Loucy (cell line): ENCODE measurements at regions not wholly inside any gene's neighbourhood (a gene's known extent, or its start where the extent isn't known, plus 50 kb on each side); places are given as distances from the start of the nearest gene placed in this dataset.

Experiments used
- H2AFZ ChIP-seq: fragments of 200-600 bp; sonication (generic); 2 replicates; pipeline ENCODE4 v1.6.0; 2016; ENCODE audit warnings: antibody characterized with exemption, mild to moderate bottlenecking, low read length, moderate library complexity
- H3F3A ChIP-seq: fragments of 200-600 bp; 2 replicates; pipeline ENCODE4 v1.6.0; 2016; ENCODE audit warnings: antibody characterized with exemption, low read depth, mild to moderate bottlenecking
- H3K27me3 ChIP-seq: fragments of 200-600 bp; sonication (generic); 2 replicates; pipeline ENCODE4 v1.6.1; 2014; ENCODE audit warnings: low read length, mild to moderate bottlenecking; ENCODE audit not compliant: insufficient read depth, poor library complexity, severe bottlenecking
- H3K36me3 ChIP-seq: fragments of 200-600 bp; sonication (generic); 2 replicates; pipeline ENCODE4 v1.6.1; 2016; ENCODE audit warnings: low read length; ENCODE audit not compliant: insufficient read depth
- H3K4me1 ChIP-seq: fragments of 200-600 bp; sonication (generic); 2 replicates; pipeline ENCODE4 v1.5.1; 2014; ENCODE audit warnings: low read length, mild to moderate bottlenecking; ENCODE audit not compliant: insufficient read depth, poor library complexity, severe bottlenecking
- H3K4me2 ChIP-seq: fragments of 200-600 bp; sonication (generic); 2 replicates; pipeline ENCODE4 v1.6.0; 2014; ENCODE audit warnings: antibody characterized with exemption, low read length, low read depth, mild to moderate bottlenecking; ENCODE audit not compliant: poor library complexity, severe bottlenecking
- H3K4me3 ChIP-seq: fragments of 200-600 bp; sonication (generic); 2 replicates; pipeline ENCODE4 v1.5.1; 2014; ENCODE audit warnings: low read length, mild to moderate bottlenecking, mixed read lengths; ENCODE audit not compliant: poor library complexity, severe bottlenecking
- H3K79me2 ChIP-seq: fragments of 200-600 bp; sonication (generic); 2 replicates; pipeline ENCODE4 v1.6.1; 2014; ENCODE audit warnings: low read length; ENCODE audit not compliant: insufficient read depth
- H3K9ac ChIP-seq: fragments of 200-600 bp; sonication (generic); 2 replicates; pipeline ENCODE4 v1.6.0; 2014; ENCODE audit warnings: mild to moderate bottlenecking, low read depth, low read length, moderate library complexity; ENCODE audit not compliant: poor library complexity, severe bottlenecking
- H3K9me2 ChIP-seq: fragments of 200-600 bp; sonication (generic); replicated peaks from 2 replicates; pipeline ENCODE4 v1.6.1; 2016; ENCODE audit warnings: low read depth, low read length, mixed read lengths
- H3K9me3 ChIP-seq: fragments of 200-600 bp; sonication (generic); 2 replicates; pipeline ENCODE4 v1.6.1; 2014; ENCODE audit warnings: mild to moderate bottlenecking, antibody characterized with exemption, low read length, low read depth; ENCODE audit not compliant: insufficient read depth
- H4K20me1 ChIP-seq: fragments of 200-600 bp; sonication (generic); 2 replicates; pipeline ENCODE4 v1.6.0; 2014; ENCODE audit warnings: antibody characterized with exemption, low read length, mild to moderate bottlenecking; ENCODE audit not compliant: insufficient read depth, poor library complexity, severe bottlenecking
- EZH2phosphoT487 ChIP-seq: fragments of 200-600 bp; IDR thresholded peaks from 2 replicates; pipeline ENCODE4 v1.6.1; 2018; ENCODE audit warnings: antibody characterized with exemption, mild to moderate bottlenecking, moderate library complexity, borderline replicate concordance
- TF ChIP-seq, protein P1 (sequence below): fragments of 200-600 bp; sonication (generic); conservative IDR thresholded peaks from 2 replicates; pipeline ENCODE4 v1.5.1; 2014; ENCODE audit warnings: mild to moderate bottlenecking, antibody characterized with exemption, low read length

DNA sequence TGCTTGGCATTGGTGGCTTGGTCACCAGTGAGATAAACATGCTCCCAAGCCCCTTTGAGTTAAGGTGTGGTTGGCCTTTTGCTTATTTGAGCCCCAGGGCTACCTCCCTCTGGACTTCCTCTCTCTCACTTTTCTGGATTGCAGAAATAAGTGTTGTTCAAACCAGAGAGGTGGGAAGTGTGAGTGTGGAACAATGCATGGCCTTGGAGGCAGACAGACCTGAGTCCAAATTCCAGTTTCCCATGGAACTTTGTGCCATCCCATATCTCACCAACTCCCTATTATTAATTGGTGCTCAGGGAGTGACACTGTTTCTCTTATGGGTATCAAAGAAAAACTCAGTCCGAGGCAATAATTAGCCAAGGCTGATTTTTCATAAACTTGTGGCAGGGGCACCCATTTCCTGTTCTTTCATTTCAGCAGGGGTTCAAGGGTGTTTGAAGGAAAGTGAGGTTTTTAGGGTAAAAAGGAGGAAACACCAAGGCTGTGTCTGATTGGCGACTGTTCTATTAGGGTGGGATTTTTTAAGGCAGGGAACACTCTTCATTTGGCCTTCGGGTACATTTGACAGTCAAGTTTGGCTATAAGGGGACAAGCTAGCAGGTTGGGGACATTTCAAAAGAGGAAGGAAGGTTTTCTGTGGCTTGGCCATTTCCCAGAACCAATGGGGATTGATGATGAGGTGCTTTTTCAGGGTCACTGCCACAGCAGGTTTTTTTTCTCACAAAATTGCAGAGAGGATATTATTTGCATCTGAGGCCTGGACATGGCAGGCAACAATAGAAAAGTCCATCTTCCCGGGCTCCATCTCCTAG, 148.8 kb upstream of the NPY start:
- Histone ChIP-seq H3K9ac (peak overlapping the region; percentile 26), H2AFZ (peak overlapping the region; percentile 59), H3K79me2 (no peaks in the 10 kb centered on the region), H3K9me2 (no peaks in the 10 kb centered on the region), H3K36me3 (no peaks in the 10 kb centered on the region), H4K20me1 (no peaks in the 10 kb centered on the region), H3K9me3 (no peaks in the 10 kb centered on the region), H3K4me1 (peaks cover 43% of the 10 kb centered on the region), H3K4me2 (peak overlapping the region; percentile 61), H3K4me3 (peak overlapping the region; percentile 18), H3F3A (no peaks in the 10 kb centered on the region), H3K27me3 (no peaks in the 10 kb centered on the region)
- TF ChIP-seq, protein P1, sequence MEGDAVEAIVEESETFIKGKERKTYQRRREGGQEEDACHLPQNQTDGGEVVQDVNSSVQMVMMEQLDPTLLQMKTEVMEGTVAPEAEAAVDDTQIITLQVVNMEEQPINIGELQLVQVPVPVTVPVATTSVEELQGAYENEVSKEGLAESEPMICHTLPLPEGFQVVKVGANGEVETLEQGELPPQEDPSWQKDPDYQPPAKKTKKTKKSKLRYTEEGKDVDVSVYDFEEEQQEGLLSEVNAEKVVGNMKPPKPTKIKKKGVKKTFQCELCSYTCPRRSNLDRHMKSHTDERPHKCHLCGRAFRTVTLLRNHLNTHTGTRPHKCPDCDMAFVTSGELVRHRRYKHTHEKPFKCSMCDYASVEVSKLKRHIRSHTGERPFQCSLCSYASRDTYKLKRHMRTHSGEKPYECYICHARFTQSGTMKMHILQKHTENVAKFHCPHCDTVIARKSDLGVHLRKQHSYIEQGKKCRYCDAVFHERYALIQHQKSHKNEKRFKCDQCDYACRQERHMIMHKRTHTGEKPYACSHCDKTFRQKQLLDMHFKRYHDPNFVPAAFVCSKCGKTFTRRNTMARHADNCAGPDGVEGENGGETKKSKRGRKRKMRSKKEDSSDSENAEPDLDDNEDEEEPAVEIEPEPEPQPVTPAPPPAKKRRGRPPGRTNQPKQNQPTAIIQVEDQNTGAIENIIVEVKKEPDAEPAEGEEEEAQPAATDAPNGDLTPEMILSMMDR = no peak
- no peak for TF ChIP-seq EZH2phosphoT487

DNA sequence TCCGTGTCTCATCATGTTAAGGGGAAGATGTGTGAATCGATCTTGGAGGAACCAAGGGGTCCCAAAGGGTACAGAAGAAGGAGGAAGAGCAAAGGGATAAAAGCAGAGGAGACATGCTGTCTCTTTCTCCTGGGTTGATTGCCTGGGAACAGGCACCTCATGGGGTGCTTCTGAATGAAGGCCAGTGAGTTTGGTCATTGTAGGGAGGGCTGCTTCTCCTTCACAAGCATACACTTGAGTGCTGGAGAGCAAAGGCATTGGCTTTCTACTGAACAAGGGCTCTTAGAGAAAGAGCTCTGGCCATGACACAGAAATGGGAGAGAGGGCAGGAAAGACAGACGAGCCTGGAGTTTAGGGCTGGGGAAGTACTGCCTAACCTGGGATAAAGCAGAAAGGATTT, 146.7 kb upstream of the NPY start:
- Histone ChIP-seq H3K9me2 (no peaks in the 10 kb centered on the region), H3K36me3 (no peaks in the 10 kb centered on the region), H3K27me3 (no peaks in the 10 kb centered on the region), H2AFZ (no peak overlapping the region), H3F3A (no peaks in the 10 kb centered on the region), H3K9me3 (no peaks in the 10 kb centered on the region), H3K4me1 (peaks cover 43% of the 10 kb centered on the region), H4K20me1 (no peaks in the 10 kb centered on the region), H3K9ac (no peak overlapping the region), H3K4me2 (no peak overlapping the region), H3K79me2 (no peaks in the 10 kb centered on the region), H3K4me3 (no peak overlapping the region)
- TF ChIP-seq EZH2phosphoT487 = no peak
- TF ChIP-seq, protein P1 = no peak

DNA sequence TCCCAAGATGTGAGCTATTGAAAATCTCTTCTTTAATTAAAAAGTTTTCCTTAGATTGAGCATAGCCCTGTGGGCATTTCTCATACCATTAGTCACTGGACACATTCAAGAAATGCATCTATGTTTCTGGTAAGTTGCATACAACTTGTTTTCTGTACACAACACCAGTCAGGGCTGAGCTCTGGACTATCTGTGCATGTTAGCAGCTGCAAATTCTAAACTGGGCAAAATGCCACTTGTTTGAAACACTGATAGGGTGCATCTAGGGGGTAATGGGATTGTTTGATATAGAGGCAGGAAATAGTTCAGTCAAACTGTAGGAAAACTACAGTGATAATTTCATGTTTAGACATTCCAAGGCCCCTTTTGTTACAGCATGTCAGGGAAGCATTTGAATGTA, 145.6 kb upstream of the NPY start:
- Histone ChIP-seq H3K4me3 (no peak overlapping the region), H3K9ac (no peak overlapping the region), H3K79me2 (no peaks in the 10 kb centered on the region), H3K27me3 (no peaks in the 10 kb centered on the region), H3K4me1 (peaks cover 33% of the 10 kb centered on the region), H4K20me1 (no peaks in the 10 kb centered on the region), H3K4me2 (no peak overlapping the region), H3K9me3 (no peaks in the 10 kb centered on the region), H3K36me3 (no peaks in the 10 kb centered on the region), H2AFZ (no peak overlapping the region), H3K9me2 (no peaks in the 10 kb centered on the region), H3F3A (no peaks in the 10 kb centered on the region)
- TF ChIP-seq, protein P1 = no peak
- TF ChIP-seq EZH2phosphoT487 = no peak
